ENCODE measurements at regions not wholly inside any gene's neighbourhood (a gene's known extent, or its start where the extent isn't known, plus 50 kb on each side); places are given as distances from the start of the nearest gene placed in this dataset.

DNA sequence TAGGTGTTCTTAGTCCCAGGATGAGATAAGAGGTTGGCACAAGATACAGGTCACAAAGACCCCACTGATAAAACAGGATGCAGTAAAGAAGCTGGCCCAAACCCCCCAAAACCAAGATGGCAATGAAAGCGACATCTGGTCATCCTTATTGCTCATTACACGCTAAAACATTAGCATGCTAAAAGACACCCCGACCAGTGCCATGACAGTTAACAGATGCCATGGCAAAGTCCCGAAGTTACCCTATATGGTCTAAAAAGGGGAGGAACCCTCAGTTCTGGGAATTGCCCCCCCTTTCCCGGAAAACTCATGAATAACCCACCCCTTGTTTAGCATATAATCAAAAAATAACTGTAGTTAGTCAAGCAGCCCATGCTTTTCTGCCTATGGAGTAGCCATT, 251.1 kb downstream of the SLC4A3 start:
- Histone ChIP-seq H4K20me1 (no peaks in the 10 kb centered on the region), H3K27ac (no peak overlapping the region), H3K9me3 (no peaks in the 10 kb centered on the region), H3K27me3 (no peaks in the 10 kb centered on the region), H3K36me3 (no peaks in the 10 kb centered on the region), H3K4me1 (peaks cover 3% of the 10 kb centered on the region; the same call in 1 of the 2 replicates), H3K4me3 (no peak overlapping the region), H3K4me2 (no peak overlapping the region), H3K9ac (no peak overlapping the region)
- TF ChIP-seq Cebpa-rat (IDR thresholded peaks at IDR 0.05): no peak

DNA sequence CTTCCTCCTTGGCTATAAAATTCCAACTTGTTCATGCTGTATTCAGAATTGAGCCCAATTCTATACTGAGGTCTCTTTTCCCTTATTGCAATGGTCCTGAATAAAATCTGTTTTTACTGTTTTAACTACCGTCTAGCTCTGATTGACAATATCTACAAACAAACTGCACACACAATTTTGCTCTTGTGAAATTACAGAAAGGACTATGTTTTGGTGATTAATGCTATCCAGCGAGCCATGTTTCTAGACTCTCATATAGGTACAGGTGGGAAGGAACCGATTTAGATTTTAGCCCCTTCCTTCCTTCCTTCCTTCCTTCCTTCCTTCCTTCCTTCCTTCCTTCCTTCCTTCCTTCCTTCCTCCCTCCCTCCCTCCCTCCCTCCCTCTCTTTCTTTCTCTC, 254.4 kb downstream of the SLC4A3 start:
- Histone ChIP-seq H3K4me2 (no peak overlapping the region), H3K4me1 (no peaks in the 10 kb centered on the region), H3K9ac (no peak overlapping the region), H3K27me3 (no peaks in the 10 kb centered on the region), H3K9me3 (no peaks in the 10 kb centered on the region), H4K20me1 (no peaks in the 10 kb centered on the region), H3K36me3 (no peaks in the 10 kb centered on the region), H3K27ac (no peak overlapping the region), H3K4me3 (no peak overlapping the region)
- no peak for TF ChIP-seq Cebpa-rat (IDR thresholded peaks at IDR 0.05)

DNA sequence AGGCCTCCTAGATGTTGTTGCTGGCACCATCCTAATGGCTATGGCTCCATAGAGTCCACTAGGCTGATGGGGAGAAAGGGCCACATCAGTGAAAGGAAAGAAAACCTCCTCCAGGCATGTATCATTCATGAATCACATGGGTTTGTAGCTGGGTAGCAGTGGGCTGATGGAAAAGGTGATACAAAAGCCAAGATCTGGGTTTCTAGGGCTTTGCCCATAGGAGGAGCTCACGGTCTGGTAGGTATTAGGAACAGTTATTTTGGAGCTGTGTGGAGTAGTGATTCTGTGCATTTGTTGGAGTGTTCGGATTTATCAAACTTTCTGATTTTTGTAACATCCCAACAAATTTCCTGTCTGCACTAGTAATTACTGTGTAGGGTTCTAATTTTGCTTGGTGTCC, 259.2 kb downstream of the SLC4A3 start:
- H3K9me3 ChIP-seq: no peaks in the 10 kb centered on the region
- no peak overlapping the region for H3K4me3 ChIP-seq
- H3K36me3 ChIP-seq: no peaks in the 10 kb centered on the region
- H3K27me3 ChIP-seq: no peaks in the 10 kb centered on the region
- peaks cover 20% of the 10 kb centered on the region for H3K4me1 ChIP-seq
- H3K9ac ChIP-seq: no peak overlapping the region
- no peak overlapping the region for H3K4me2 ChIP-seq
- H3K27ac ChIP-seq: no peak overlapping the region
- H4K20me1 ChIP-seq: no peaks in the 10 kb centered on the region
- no peak for TF ChIP-seq Cebpa-rat (IDR thresholded peaks at IDR 0.05)

DNA sequence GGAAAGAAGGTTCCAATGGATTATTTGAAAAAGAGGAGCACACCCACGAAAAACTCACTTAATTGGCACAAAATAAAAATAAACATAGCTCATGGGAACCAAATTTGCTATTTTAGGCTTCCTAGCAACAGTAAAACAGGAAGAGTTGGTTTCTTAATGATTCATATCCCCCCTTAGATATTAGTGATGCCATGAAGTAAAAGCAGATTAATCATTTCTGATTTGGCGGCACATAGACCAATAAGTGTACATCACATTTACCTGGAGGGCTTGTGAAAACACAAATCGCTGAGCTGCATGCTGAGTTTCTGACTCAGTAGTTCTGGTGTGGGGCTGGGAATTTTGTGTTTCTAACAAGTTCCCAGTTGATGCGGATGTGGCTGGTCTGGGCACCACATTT, 260.4 kb downstream of the SLC4A3 start:
- Histone ChIP-seq H3K4me3 (no peak overlapping the region), H3K27me3 (no peaks in the 10 kb centered on the region), H3K9me3 (no peaks in the 10 kb centered on the region), H3K27ac (no peak overlapping the region), H4K20me1 (no peaks in the 10 kb centered on the region), H3K4me2 (peak overlapping the region; percentile 38; the same call in 1 of the 2 replicates), H3K4me1 (peaks cover 20% of the 10 kb centered on the region), H3K9ac (no peak overlapping the region), H3K36me3 (no peaks in the 10 kb centered on the region)
- TF ChIP-seq Cebpa-rat (IDR thresholded peaks at IDR 0.05): no peak

DNA sequence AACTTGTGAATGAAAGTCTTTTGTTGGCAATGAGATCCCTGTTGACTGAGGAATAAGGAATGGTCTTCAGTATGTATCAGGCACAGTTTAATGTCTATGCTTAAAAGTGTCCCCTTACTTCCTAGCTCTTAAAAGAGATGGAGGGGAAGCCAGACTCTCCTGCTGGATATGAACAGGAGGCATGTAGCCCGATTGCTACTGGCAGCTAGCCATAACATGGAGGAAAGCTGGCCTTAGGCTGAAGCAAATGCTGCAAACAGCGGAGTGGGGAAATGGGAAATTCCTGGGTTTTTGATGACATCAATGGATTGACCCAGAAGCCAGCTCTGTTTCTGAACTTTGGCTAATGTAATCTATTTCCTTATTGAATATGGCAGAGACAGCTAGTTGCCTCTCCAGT, 266.1 kb downstream of the SLC4A3 start:
- Histone ChIP-seq H3K4me1 (peaks cover 14% of the 10 kb centered on the region; the same call in 1 of the 2 replicates), H3K4me3 (no peak overlapping the region), H3K27ac (no peak overlapping the region), H3K27me3 (no peaks in the 10 kb centered on the region), H3K9ac (no peak overlapping the region), H3K4me2 (no peak overlapping the region), H3K9me3 (peaks cover 3% of the 10 kb centered on the region; the same call in 1 of the 2 replicates), H4K20me1 (no peaks in the 10 kb centered on the region), H3K36me3 (no peaks in the 10 kb centered on the region)
- no peak for TF ChIP-seq Cebpa-rat (IDR thresholded peaks at IDR 0.05)

DNA sequence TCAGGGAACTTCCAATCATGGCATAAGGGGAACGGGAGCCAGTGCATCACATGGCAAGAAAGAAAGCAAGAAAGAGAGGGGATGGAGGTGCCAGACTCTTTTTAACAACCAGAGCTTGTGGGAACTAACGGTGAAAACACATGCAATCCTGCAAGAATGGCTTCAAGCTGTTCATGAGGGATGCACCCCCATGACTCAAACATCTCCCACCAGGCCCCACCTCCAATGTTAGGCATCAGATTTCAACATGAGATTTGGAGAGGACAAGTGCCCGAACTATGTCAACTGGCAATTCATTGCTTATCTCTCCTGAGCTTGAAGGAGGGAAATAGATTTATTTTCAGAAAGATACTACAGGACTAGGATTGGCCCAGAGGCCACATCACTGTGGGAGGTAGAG, 270.0 kb downstream of the SLC4A3 start:
- H3K27me3 ChIP-seq: no peaks in the 10 kb centered on the region
- no peak overlapping the region for H3K9ac ChIP-seq
- no peak overlapping the region for H3K27ac ChIP-seq
- no peak overlapping the region for H3K4me2 ChIP-seq
- no peak overlapping the region for H3K4me3 ChIP-seq
- H3K4me1 ChIP-seq: peaks cover 26% of the 10 kb centered on the region
- H3K9me3 ChIP-seq: peaks cover 17% of the 10 kb centered on the region
- no peak for TF ChIP-seq Cebpa-rat (IDR thresholded peaks at IDR 0.05)
- no peaks in the 10 kb centered on the region for H3K36me3 ChIP-seq
- no peaks in the 10 kb centered on the region for H4K20me1 ChIP-seq

DNA sequence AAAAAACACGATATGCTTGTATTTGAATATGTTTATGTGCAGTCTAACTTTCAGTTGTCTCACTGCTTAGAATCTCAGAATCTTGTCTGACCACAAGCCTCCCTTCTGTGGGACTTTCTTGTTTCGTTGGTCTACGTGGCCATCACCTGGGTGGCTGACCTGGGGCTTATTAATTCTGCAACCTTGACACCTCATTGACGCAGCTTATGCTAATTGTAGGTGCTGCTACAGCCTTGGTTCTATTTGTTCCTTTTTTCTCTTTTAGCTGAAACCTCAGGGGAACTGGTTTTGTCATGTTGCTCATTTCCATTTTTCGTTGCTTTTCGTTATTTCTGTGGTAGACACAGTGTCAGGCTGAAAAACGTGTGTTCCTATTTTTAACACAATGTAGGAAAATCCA, 273.7 kb downstream of the SLC4A3 start:
- no peak for TF ChIP-seq Cebpa-rat (IDR thresholded peaks at IDR 0.05)
- peak overlapping the region; percentile 56 for H3K4me2 ChIP-seq

DNA sequence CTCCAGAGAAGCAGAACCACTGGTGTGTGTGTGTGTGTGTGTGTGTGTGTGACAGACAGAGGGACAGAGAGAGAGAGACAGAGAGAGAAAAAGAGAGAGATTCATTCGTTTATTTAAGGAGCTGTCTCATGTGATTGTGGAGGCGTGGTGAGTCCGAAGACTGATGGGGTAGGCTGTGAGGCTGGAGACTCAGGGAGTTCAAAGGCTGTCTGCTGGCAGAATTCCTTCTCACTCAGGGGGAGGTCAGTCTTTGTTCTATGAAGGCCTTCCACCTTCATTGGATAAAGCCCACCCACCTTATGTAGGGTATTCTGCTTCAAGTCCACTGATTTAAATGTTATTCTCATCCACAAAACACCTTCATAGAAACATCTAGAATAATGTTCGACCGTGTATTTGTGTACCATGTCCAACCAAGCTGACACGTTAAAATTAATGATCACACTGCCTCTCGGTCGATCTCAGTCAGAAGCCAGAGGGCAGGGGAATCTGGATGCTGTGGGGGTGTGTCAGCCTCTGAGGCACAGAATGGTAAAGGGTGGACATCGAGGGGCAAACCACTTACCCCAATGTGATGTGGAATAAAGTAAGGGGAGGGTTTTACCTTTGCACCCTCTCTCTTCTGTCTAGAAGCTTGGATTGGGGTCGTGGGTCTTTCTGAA, 275.6 kb downstream of the SLC4A3 start:
- peaks cover 45% of the 10 kb centered on the region for H3K4me1 ChIP-seq
- TF ChIP-seq Cebpa-rat (IDR thresholded peaks at IDR 0.05): no peak
- H3K36me3 ChIP-seq: no peaks in the 10 kb centered on the region
- no peak overlapping the region for H3K4me3 ChIP-seq
- no peaks in the 10 kb centered on the region for H3K27me3 ChIP-seq
- H3K9me3 ChIP-seq: peaks cover 20% of the 10 kb centered on the region
- no peak overlapping the region for H3K9ac ChIP-seq
- no peaks in the 10 kb centered on the region for H4K20me1 ChIP-seq
- H3K27ac ChIP-seq: peak overlapping the region; percentile 19; the same call in 1 of the 2 replicates
- peak overlapping the region; percentile 5; the same call in 1 of the 2 replicates for H3K4me2 ChIP-seq

More for the DNA sequence above, 273.7 kb downstream of the SLC4A3 start:
- Histone ChIP-seq H3K36me3 (no peaks in the 10 kb centered on the region), H3K9ac (no peak overlapping the region), H4K20me1 (no peaks in the 10 kb centered on the region), H3K9me3 (peaks cover 23% of the 10 kb centered on the region), H3K4me1 (peaks cover 34% of the 10 kb centered on the region), H3K27me3 (no peaks in the 10 kb centered on the region), H3K4me3 (no peak overlapping the region), H3K27ac (peak overlapping the region; percentile 61; the same call in 1 of the 2 replicates)

DNA sequence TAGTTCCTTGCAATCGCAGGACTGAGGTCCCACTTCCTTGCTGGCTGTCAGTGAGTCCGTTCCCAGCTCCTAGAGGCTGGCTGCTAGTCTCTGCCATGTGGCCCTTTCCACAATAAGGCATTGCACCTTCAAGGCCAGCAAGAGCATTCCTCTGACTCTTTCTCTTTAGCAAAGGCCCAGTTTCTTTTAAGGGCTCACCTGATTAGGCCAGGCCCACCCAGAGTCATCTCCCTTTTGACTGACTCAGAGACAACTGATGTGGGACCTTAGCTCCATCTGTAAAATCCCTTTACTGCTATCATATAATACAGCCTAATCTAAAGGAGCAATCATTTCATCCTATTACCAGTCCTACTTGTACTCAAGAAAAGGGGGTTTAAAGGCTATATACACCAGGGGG, 278.2 kb downstream of the SLC4A3 start:
- H3K27ac ChIP-seq: no peak overlapping the region
- no peaks in the 10 kb centered on the region for H3K27me3 ChIP-seq

DNA sequence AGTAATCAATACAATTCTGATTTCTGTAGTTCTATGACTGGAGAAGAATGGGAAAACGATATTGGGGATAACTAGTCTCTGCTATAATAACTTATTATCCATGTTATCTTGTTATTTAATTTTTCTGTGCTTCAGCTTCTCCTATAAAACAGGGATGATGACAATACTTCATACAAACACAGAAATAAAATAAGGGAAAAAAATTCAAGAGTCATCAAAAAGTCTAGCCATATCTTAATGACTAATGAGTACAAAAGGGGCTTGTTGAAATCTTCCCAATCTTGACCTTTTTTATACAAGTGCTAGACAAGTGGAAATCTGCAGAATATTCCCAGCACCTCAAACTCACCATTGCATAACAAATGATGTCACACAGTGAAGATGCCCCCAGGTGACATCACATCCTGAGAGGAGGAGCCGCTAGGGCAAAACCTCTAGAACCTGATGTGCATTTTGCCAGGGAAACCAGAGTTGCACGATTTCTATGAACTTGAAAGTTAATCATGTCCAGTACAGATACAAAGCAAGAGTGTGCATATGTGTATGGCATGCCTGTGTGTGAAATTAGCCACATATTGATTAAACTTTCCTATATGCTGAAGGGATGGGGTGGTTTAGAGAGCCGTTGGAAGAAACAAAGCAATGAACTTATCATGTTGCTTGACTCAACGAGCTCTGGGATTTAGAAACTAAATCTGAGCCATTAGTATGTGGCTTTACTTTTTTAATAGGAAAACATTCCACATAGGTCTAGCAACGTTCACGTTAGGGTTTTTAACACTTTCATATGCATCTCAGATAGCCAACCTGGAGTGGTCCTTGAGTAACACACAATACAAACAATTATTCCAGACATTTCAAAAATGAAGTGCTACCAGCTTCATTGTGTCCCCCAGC, 278.9 kb downstream of the SLC4A3 start:
- Histone ChIP-seq H3K4me2 (peak overlapping the region; percentile 48), H3K36me3 (no peaks in the 10 kb centered on the region), H4K20me1 (no peaks in the 10 kb centered on the region), H3K4me1 (peaks cover 30% of the 10 kb centered on the region), H3K9ac (no peak overlapping the region), H3K4me3 (no peak overlapping the region), H3K9me3 (0 out of 2 replicates have a peak, but pooled peaks cover 6% of the 10 kb centered on the region), H3K27ac (no peak overlapping the region), H3K27me3 (no peaks in the 10 kb centered on the region)
- TF ChIP-seq Cebpa-rat (IDR thresholded peaks at IDR 0.05): no peak

More for the DNA sequence above, 278.2 kb downstream of the SLC4A3 start:
- no peak overlapping the region for H3K4me2 ChIP-seq
- peaks cover 37% of the 10 kb centered on the region for H3K4me1 ChIP-seq
- no peak for TF ChIP-seq Cebpa-rat (IDR thresholded peaks at IDR 0.05)
- no peak overlapping the region for H3K4me3 ChIP-seq
- H3K9me3 ChIP-seq: 0 out of 2 replicates have a peak, but pooled peaks cover 6% of the 10 kb centered on the region
- H3K36me3 ChIP-seq: no peaks in the 10 kb centered on the region
- H3K9ac ChIP-seq: no peak overlapping the region
- H4K20me1 ChIP-seq: no peaks in the 10 kb centered on the region
